ENCODE measurements at regions not wholly inside any gene's neighbourhood (a gene's known extent, or its start where the extent isn't known, plus 50 kb on each side); places are given as distances from the start of the nearest gene placed in this dataset.

GRCh38 chr4:74635074-74635473 lies 159.2 kb downstream of the BTC start:
- H3K4me3 Mint-ChIP-seq: no peak overlapping the region
- H3K27me3 Mint-ChIP-seq (ENCODE audit: low read depth): peaks cover 38% of the 10 kb centered on the region
- peaks cover 4% of the 10 kb centered on the region for H3K4me1 Mint-ChIP-seq
- no peak overlapping the region for H3K27ac Mint-ChIP-seq
- no peak for TF ChIP-seq CTCF (IDR thresholded peaks at IDR 0.05; ENCODE audit: unreplicated experiment)
- DNase-seq (ENCODE audit: low spot score in 2 of 2, unreplicated experiment in 2 of 2): no peak
- no peaks in the 10 kb centered on the region for H3K36me3 Mint-ChIP-seq
- no peaks in the 10 kb centered on the region for H3K9me3 Mint-ChIP-seq

GRCh38 chr4:74635490-74636123 lies 158.7 kb downstream of the BTC start:
- H3K36me3 Mint-ChIP-seq: no peaks in the 10 kb centered on the region
- no peak overlapping the region for H3K27ac Mint-ChIP-seq
- no peak for DNase-seq (ENCODE audit: low spot score in 2 of 2, unreplicated experiment in 2 of 2)
- TF ChIP-seq CTCF (IDR thresholded peaks at IDR 0.05; ENCODE audit: unreplicated experiment): no peak
- H3K4me3 Mint-ChIP-seq: no peak overlapping the region
- H3K4me1 Mint-ChIP-seq: peaks cover 9% of the 10 kb centered on the region
- peaks cover 32% of the 10 kb centered on the region for H3K27me3 Mint-ChIP-seq (ENCODE audit: low read depth)
- no peaks in the 10 kb centered on the region for H3K9me3 Mint-ChIP-seq

- no peak for TF ChIP-seq CTCF (IDR thresholded peaks at IDR 0.05; ENCODE audit: unreplicated experiment)
- Mint-ChIP-seq H3K36me3 (no peaks in the 10 kb centered on the region), H3K9me3 (peaks cover 4% of the 10 kb centered on the region)
These were observed 156.3 kb downstream of the BTC start for GRCh38 chr4:74638001-74638400.

GRCh38 chr4:74638689-74639088 lies 155.6 kb downstream of the BTC start:
- Mint-ChIP-seq H3K27me3 (ENCODE audit: low read depth) (peaks cover 12% of the 10 kb centered on the region), H3K27ac (no peak overlapping the region), H3K9me3 (peaks cover 4% of the 10 kb centered on the region)

More at GRCh38 chr4:74638001-74638400, 156.3 kb downstream of the BTC start:
- H3K4me1 Mint-ChIP-seq: peaks cover 12% of the 10 kb centered on the region
- H3K27ac Mint-ChIP-seq: no peak overlapping the region
- H3K27me3 Mint-ChIP-seq (ENCODE audit: low read depth): peaks cover 18% of the 10 kb centered on the region
- no peak for DNase-seq (ENCODE audit: low spot score in 2 of 2, unreplicated experiment in 2 of 2)
- H3K4me3 Mint-ChIP-seq: no peak overlapping the region

GRCh38 chr4:74640111-74640903 lies 154.0 kb downstream of the BTC start:
- H3K4me3 Mint-ChIP-seq: no peak overlapping the region
- no peak for TF ChIP-seq CTCF (IDR thresholded peaks at IDR 0.05; ENCODE audit: unreplicated experiment)
- no peak for DNase-seq (ENCODE audit: low spot score in 2 of 2, unreplicated experiment in 2 of 2)
- peaks cover 9% of the 10 kb centered on the region for H3K27me3 Mint-ChIP-seq (ENCODE audit: low read depth)
- H3K27ac Mint-ChIP-seq: peak overlapping the region; percentile 65
- no peaks in the 10 kb centered on the region for H3K36me3 Mint-ChIP-seq
- H3K4me1 Mint-ChIP-seq: peaks cover 12% of the 10 kb centered on the region
- peaks cover 8% of the 10 kb centered on the region for H3K9me3 Mint-ChIP-seq

More at GRCh38 chr4:74638689-74639088, 155.6 kb downstream of the BTC start:
- no peak for DNase-seq (ENCODE audit: low spot score in 2 of 2, unreplicated experiment in 2 of 2)
- Mint-ChIP-seq H3K4me3 (no peak overlapping the region), H3K36me3 (no peaks in the 10 kb centered on the region), H3K4me1 (peaks cover 12% of the 10 kb centered on the region)
- TF ChIP-seq CTCF (IDR thresholded peaks at IDR 0.05; ENCODE audit: unreplicated experiment): no peak
